ENCODE measurements at regions not wholly inside any gene's neighbourhood (a gene's known extent, or its start where the extent isn't known, plus 50 kb on each side); places are given as distances from the start of the nearest gene placed in this dataset.

- no peak for TF ChIP-seq EZH2 (IDR thresholded peaks at IDR 0.05; ENCODE audit: insufficient read depth, low read length)
- TF ChIP-seq, protein P1, sequence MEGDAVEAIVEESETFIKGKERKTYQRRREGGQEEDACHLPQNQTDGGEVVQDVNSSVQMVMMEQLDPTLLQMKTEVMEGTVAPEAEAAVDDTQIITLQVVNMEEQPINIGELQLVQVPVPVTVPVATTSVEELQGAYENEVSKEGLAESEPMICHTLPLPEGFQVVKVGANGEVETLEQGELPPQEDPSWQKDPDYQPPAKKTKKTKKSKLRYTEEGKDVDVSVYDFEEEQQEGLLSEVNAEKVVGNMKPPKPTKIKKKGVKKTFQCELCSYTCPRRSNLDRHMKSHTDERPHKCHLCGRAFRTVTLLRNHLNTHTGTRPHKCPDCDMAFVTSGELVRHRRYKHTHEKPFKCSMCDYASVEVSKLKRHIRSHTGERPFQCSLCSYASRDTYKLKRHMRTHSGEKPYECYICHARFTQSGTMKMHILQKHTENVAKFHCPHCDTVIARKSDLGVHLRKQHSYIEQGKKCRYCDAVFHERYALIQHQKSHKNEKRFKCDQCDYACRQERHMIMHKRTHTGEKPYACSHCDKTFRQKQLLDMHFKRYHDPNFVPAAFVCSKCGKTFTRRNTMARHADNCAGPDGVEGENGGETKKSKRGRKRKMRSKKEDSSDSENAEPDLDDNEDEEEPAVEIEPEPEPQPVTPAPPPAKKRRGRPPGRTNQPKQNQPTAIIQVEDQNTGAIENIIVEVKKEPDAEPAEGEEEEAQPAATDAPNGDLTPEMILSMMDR (IDR thresholded peaks at IDR 0.05; ENCODE audit: insufficient read depth, low read depth, low read length): no peak
Observed at GRCh38 chr10:22784668-22785067, 70.3 kb upstream of the PIP4K2A start.
